Effector memory CD4-positive, alpha-beta T cell (primary cell): ENCODE measurements at regions not wholly inside any gene's neighbourhood (a gene's known extent, or its start where the extent isn't known, plus 50 kb on each side); places are given as distances from the start of the nearest gene placed in this dataset.

Experiments
- DNase-seq, 3 donors: peaks; one replicate each; pipeline ENCODE4 v3.0.0-alpha.2; 2020
- H3K27ac ChIP-seq: 2 replicates; pipeline ENCODE4 v1.7.0; 2013; ENCODE audit warnings: mild to moderate bottlenecking, low read length, moderate library complexity; ENCODE audit not compliant: insufficient read depth, poor library complexity, severe bottlenecking
- H3K27me3 ChIP-seq: replicated peaks from 2 replicates; pipeline ENCODE4 v1.7.0; 2013; ENCODE audit warnings: mild to moderate bottlenecking, low read length; ENCODE audit not compliant: insufficient read depth, control insufficient read depth, poor library complexity, severe bottlenecking
- H3K36me3 ChIP-seq: 2 replicates; pipeline ENCODE4 v1.7.0; 2013; ENCODE audit warnings: mild to moderate bottlenecking, low read length, moderate library complexity; ENCODE audit not compliant: control insufficient read depth, insufficient read depth
- H3K4me1 ChIP-seq: 2 replicates; pipeline ENCODE4 v1.7.0; 2013; ENCODE audit warnings: low read length, mild to moderate bottlenecking; ENCODE audit not compliant: control insufficient read depth, insufficient read depth, poor library complexity, severe bottlenecking
- H3K4me3 ChIP-seq: 2 replicates; pipeline ENCODE4 v1.7.0; 2013; ENCODE audit warnings: low read length, low read depth, mild to moderate bottlenecking; ENCODE audit not compliant: insufficient read depth, poor library complexity, severe bottlenecking
- H3K9me3 ChIP-seq: 2 replicates; pipeline ENCODE4 v1.7.0; 2013; ENCODE audit warnings: mild to moderate bottlenecking, low read length, moderate library complexity; ENCODE audit not compliant: control insufficient read depth

- DNase-seq: no peak
- Histone ChIP-seq H3K27ac (no peak overlapping the region), H3K9me3 (no peaks in the 10 kb centered on the region), H3K36me3 (no peaks in the 10 kb centered on the region), H3K4me3 (no peak overlapping the region), H3K4me1 (no peaks in the 10 kb centered on the region), H3K27me3 (no peaks in the 10 kb centered on the region)
Observed at GRCh38 chr3:82311901-82312300, 550.5 kb upstream of the GBE1 start.

GRCh38 chr3:82308755-82309154 lies 547.3 kb upstream of the GBE1 start:
- no peaks in the 10 kb centered on the region for H3K9me3 ChIP-seq

GRCh38 chr3:82306189-82306588 lies 544.7 kb upstream of the GBE1 start:
- Histone ChIP-seq H3K9me3 (no peaks in the 10 kb centered on the region), H3K27ac (no peak overlapping the region), H3K4me1 (no peaks in the 10 kb centered on the region), H3K27me3 (no peaks in the 10 kb centered on the region), H3K36me3 (no peaks in the 10 kb centered on the region), H3K4me3 (no peak overlapping the region)
- DNase-seq: no peak

More at GRCh38 chr3:82308755-82309154, 547.3 kb upstream of the GBE1 start:
- H3K4me1 ChIP-seq: no peaks in the 10 kb centered on the region
- H3K36me3 ChIP-seq: no peaks in the 10 kb centered on the region
- H3K27me3 ChIP-seq: no peaks in the 10 kb centered on the region
- DNase-seq: no peak
- no peak overlapping the region for H3K4me3 ChIP-seq
- no peak overlapping the region for H3K27ac ChIP-seq

GRCh38 chr3:82294609-82295008 lies 533.2 kb upstream of the GBE1 start:
- H3K4me3 ChIP-seq: no peak overlapping the region
- H3K27ac ChIP-seq: no peak overlapping the region
- DNase-seq: no peak
- H3K4me1 ChIP-seq: no peaks in the 10 kb centered on the region
- no peaks in the 10 kb centered on the region for H3K27me3 ChIP-seq
- no peaks in the 10 kb centered on the region for H3K9me3 ChIP-seq
- H3K36me3 ChIP-seq: no peaks in the 10 kb centered on the region

GRCh38 chr3:82293867-82294266 lies 532.4 kb upstream of the GBE1 start:
- Histone ChIP-seq H3K4me1 (no peaks in the 10 kb centered on the region), H3K27ac (no peak overlapping the region), H3K4me3 (no peak overlapping the region), H3K36me3 (no peaks in the 10 kb centered on the region), H3K27me3 (no peaks in the 10 kb centered on the region), H3K9me3 (no peaks in the 10 kb centered on the region)
- no peak for DNase-seq

GRCh38 chr3:82293435-82293834 lies 532.0 kb upstream of the GBE1 start:
- Histone ChIP-seq H3K27ac (no peak overlapping the region), H3K4me1 (no peaks in the 10 kb centered on the region), H3K4me3 (no peak overlapping the region), H3K9me3 (no peaks in the 10 kb centered on the region), H3K36me3 (no peaks in the 10 kb centered on the region), H3K27me3 (no peaks in the 10 kb centered on the region)
- no peak for DNase-seq

- Histone ChIP-seq H3K27me3 (no peaks in the 10 kb centered on the region), H3K4me3 (no peak overlapping the region), H3K4me1 (no peaks in the 10 kb centered on the region), H3K9me3 (no peaks in the 10 kb centered on the region), H3K27ac (no peak overlapping the region), H3K36me3 (no peaks in the 10 kb centered on the region)
- no peak for DNase-seq
Observed at GRCh38 chr3:82287562-82287961, 526.1 kb upstream of the GBE1 start.

- no peaks in the 10 kb centered on the region for H3K36me3 ChIP-seq
- no peak overlapping the region for H3K27ac ChIP-seq
- no peaks in the 10 kb centered on the region for H3K9me3 ChIP-seq
- H3K4me3 ChIP-seq: no peak overlapping the region
- H3K4me1 ChIP-seq: no peaks in the 10 kb centered on the region
- no peak for DNase-seq
- no peaks in the 10 kb centered on the region for H3K27me3 ChIP-seq
Observed at GRCh38 chr3:82281205-82281604, 519.8 kb upstream of the GBE1 start.

GRCh38 chr3:82276992-82277391 lies 515.5 kb upstream of the GBE1 start:
- H3K9me3 ChIP-seq: peaks cover 4% of the 10 kb centered on the region
- H3K4me3 ChIP-seq: no peak overlapping the region
- H3K36me3 ChIP-seq: no peaks in the 10 kb centered on the region
- H3K4me1 ChIP-seq: no peaks in the 10 kb centered on the region
- no peak for DNase-seq
- H3K27me3 ChIP-seq: no peaks in the 10 kb centered on the region
- no peak overlapping the region for H3K27ac ChIP-seq

- no peaks in the 10 kb centered on the region for H3K36me3 ChIP-seq
- H3K27me3 ChIP-seq: no peaks in the 10 kb centered on the region
- H3K4me3 ChIP-seq: no peak overlapping the region
- DNase-seq: no peak
- peaks cover 4% of the 10 kb centered on the region for H3K9me3 ChIP-seq
- no peak overlapping the region for H3K27ac ChIP-seq
- no peaks in the 10 kb centered on the region for H3K4me1 ChIP-seq
Observed at GRCh38 chr3:82274897-82275296, 513.5 kb upstream of the GBE1 start.

- Histone ChIP-seq H3K36me3 (no peaks in the 10 kb centered on the region), H3K4me1 (no peaks in the 10 kb centered on the region), H3K4me3 (no peak overlapping the region), H3K27me3 (no peaks in the 10 kb centered on the region), H3K27ac (no peak overlapping the region), H3K9me3 (no peaks in the 10 kb centered on the region)
- DNase-seq: no peak
Observed at GRCh38 chr3:82265747-82266146, 504.3 kb upstream of the GBE1 start.
